ENCODE measurements at regions not wholly inside any gene's neighbourhood (a gene's known extent, or its start where the extent isn't known, plus 50 kb on each side); places are given as distances from the start of the nearest gene placed in this dataset.

DNA sequence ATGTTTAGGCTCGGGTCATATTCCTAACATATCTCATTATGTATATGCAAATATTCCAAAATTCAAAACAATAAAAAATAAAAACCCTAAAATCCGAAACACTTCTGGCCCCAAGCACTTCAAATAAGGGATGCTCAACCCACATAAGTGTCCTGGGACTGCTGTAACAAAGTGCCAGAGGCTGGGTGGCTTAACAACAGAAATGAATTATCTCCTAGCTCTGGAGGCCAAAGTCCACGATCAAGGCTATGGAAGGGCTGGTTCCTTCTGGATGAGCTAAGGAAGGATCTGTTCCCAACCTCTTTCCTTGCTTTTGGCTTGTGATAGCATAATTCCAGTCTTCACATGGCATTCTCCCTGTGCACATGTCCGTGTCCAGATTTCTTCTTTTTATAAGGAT, 181.6 kb upstream of the NFE2L3 start:
- no peak for TF ChIP-seq CTCF (IDR thresholded peaks at IDR 0.05; ENCODE audit: insufficient read depth, low read length, missing control alignments)
- CTCF ChIA-PET, result interaction anchor here (0.6 kb wide), 1 partner anchor 727 kb away, joined by 3 read pairs; no protein-coding TSS in a partner anchor
- POLR2A ChIA-PET, result no interaction called here

DNA sequence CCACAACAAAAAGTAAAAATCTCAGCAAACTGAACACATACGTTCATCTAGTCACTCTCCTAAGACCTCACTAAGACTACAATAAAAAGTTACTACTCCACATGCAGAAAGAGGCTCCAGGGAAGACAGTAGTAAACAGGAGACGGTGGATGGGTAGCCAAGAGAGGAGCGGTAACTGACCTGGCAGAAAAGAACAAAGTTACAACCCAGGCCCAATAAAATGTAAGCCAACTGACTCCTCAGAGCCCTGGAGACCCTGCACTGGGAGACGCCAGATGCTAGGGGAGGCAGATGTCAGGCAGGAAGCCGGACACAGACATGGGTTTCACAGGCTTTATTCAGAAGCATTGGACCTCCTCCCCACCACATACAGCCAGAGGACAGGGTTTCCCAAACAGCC, 181.1 kb upstream of the NFE2L3 start:
- CTCF ChIA-PET, result no interaction called here
- no peak overlapping the region for H3K4me3 ChIP-seq (ENCODE audit: low read depth, low read length)
- TF ChIP-seq CTCF (IDR thresholded peaks at IDR 0.05; ENCODE audit: insufficient read depth, low read length, missing control alignments), result no peak
- POLR2A ChIA-PET, result no interaction called here
- DNase-seq (ENCODE audit: low read depth, low spot score), result no peak

More for the DNA sequence above, 181.6 kb upstream of the NFE2L3 start:
- no peak for DNase-seq (ENCODE audit: low read depth, low spot score)
- no peak overlapping the region for H3K4me3 ChIP-seq (ENCODE audit: low read depth, low read length)

- POLR2A ChIA-PET, result no interaction called here
- H3K4me3 ChIP-seq (ENCODE audit: low read depth, low read length), result no peak overlapping the region
- CTCF ChIA-PET, result no interaction called here
- TF ChIP-seq CTCF (IDR thresholded peaks at IDR 0.05; ENCODE audit: insufficient read depth, low read length, missing control alignments), result no peak
- DNase-seq (ENCODE audit: low read depth, low spot score), result no peak
Observed at GRCh38 chr7:25976630-25977029, 175.4 kb upstream of the NFE2L3 start.

- no peak for TF ChIP-seq CTCF (IDR thresholded peaks at IDR 0.05; ENCODE audit: insufficient read depth, low read length, missing control alignments)
- ChIA-PET CTCF (no interaction called here), POLR2A (no interaction called here)
- H3K4me3 ChIP-seq (ENCODE audit: low read depth, low read length), result no peak overlapping the region
- no peak for DNase-seq (ENCODE audit: low read depth, low spot score)
Observed at GRCh38 chr7:25978466-25978865, 173.5 kb upstream of the NFE2L3 start.

- no peak overlapping the region for H3K4me3 ChIP-seq (ENCODE audit: low read depth, low read length)
- ChIA-PET CTCF (no interaction called here), POLR2A (no interaction called here)
- no peak for TF ChIP-seq CTCF (IDR thresholded peaks at IDR 0.05; ENCODE audit: insufficient read depth, low read length, missing control alignments)
- DNase-seq (ENCODE audit: low read depth, low spot score), result no peak
Observed at GRCh38 chr7:25979605-25980004, 172.4 kb upstream of the NFE2L3 start.

DNA sequence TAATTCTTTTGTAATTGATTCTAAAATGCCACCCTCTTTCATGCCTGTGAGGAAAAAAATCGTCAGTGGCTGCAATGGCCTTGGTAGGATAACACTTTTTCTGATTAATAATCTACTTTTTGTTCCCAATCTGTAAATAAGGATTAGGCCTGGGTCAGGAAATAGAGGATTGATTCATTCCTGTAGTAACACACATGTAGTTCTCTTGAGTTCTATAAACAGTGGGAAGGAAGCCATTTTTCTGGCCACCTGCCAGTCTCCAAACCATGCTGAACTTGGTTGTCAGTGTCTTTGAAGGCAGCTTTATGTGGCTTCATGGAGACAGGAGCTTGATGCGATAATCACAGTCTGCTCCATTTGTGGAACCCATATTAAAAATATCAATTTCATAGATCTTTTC, 169.3 kb upstream of the NFE2L3 start:
- no peak for TF ChIP-seq CTCF (IDR thresholded peaks at IDR 0.05; ENCODE audit: insufficient read depth, low read length, missing control alignments)
- ChIA-PET CTCF (no interaction called here), POLR2A (no interaction called here)
- H3K4me3 ChIP-seq (ENCODE audit: low read depth, low read length), result no peak overlapping the region
- no peak for DNase-seq (ENCODE audit: low read depth, low spot score)

Data from AG04449 (cell line).